ENCODE measurements at regions not wholly inside any gene's neighbourhood (a gene's known extent, or its start where the extent isn't known, plus 50 kb on each side); places are given as distances from the start of the nearest gene placed in this dataset.
"Not testable (repeated sequence)": the region's sequence is repeated elsewhere in the genome, so short reads cannot be mapped to it uniquely, and the experiment has no call there.

- TF ChIP-seq CTCF (conservative IDR thresholded peaks at IDR 0.05) = no peak
- Mint-ChIP-seq H3K4me1 (ENCODE audit: unreplicated experiment) (no peaks in the 10 kb centered on the region), H3K36me3 (no peaks in the 10 kb centered on the region), H3K9me3 (no peaks in the 10 kb centered on the region), H3K4me3 (no peak overlapping the region), H3K27me3 (no peaks in the 10 kb centered on the region), H3K27ac (no peak overlapping the region)
- no peak for DNase-seq (ENCODE audit: extremely low spot score, unreplicated experiment)
These were observed 230.8 kb upstream of the GPR149 start for GRCh38 chr3:154660811-154661210.

GRCh38 chr3:154658000-154658399 lies 228.0 kb upstream of the GPR149 start:
- Mint-ChIP-seq H3K4me3 (no peak overlapping the region), H3K4me1 (ENCODE audit: unreplicated experiment) (no peaks in the 10 kb centered on the region), H3K27me3 (no peaks in the 10 kb centered on the region), H3K36me3 (no peaks in the 10 kb centered on the region), H3K27ac (no peak overlapping the region), H3K9me3 (no peaks in the 10 kb centered on the region)
- no peak for TF ChIP-seq CTCF (conservative IDR thresholded peaks at IDR 0.05)
- DNase-seq (ENCODE audit: extremely low spot score, unreplicated experiment) = no peak

- Mint-ChIP-seq H3K36me3 (no peaks in the 10 kb centered on the region), H3K9me3 (no peaks in the 10 kb centered on the region), H3K4me1 (ENCODE audit: unreplicated experiment) (no peaks in the 10 kb centered on the region), H3K27me3 (no peaks in the 10 kb centered on the region), H3K27ac (no peak overlapping the region), H3K4me3 (no peak overlapping the region)
- no peak for DNase-seq (ENCODE audit: extremely low spot score, unreplicated experiment)
- TF ChIP-seq CTCF (conservative IDR thresholded peaks at IDR 0.05) = no peak
These were observed 227.2 kb upstream of the GPR149 start for GRCh38 chr3:154657218-154657617.

- Mint-ChIP-seq H3K4me3 (no peak overlapping the region), H3K9me3 (no peaks in the 10 kb centered on the region), H3K27ac (no peak overlapping the region), H3K27me3 (no peaks in the 10 kb centered on the region), H3K36me3 (no peaks in the 10 kb centered on the region), H3K4me1 (ENCODE audit: unreplicated experiment) (no peaks in the 10 kb centered on the region)
- DNase-seq (ENCODE audit: extremely low spot score, unreplicated experiment) = no peak
- no peak for TF ChIP-seq CTCF (conservative IDR thresholded peaks at IDR 0.05)
These were observed 226.5 kb upstream of the GPR149 start for GRCh38 chr3:154656486-154656885.

GRCh38 chr3:154642145-154642544 lies 212.2 kb upstream of the GPR149 start:
- Mint-ChIP-seq H3K9me3 (peaks cover 7% of the 10 kb centered on the region), H3K27ac (no peak overlapping the region), H3K36me3 (no peaks in the 10 kb centered on the region), H3K4me1 (ENCODE audit: unreplicated experiment) (no peaks in the 10 kb centered on the region), H3K27me3 (no peaks in the 10 kb centered on the region), H3K4me3 (no peak overlapping the region)
- TF ChIP-seq CTCF (conservative IDR thresholded peaks at IDR 0.05) = no peak
- no peak for DNase-seq (ENCODE audit: extremely low spot score, unreplicated experiment)

GRCh38 chr3:154625756-154626155 lies 195.8 kb upstream of the GPR149 start:
- Mint-ChIP-seq H3K27me3 (no peaks in the 10 kb centered on the region), H3K27ac (no peak overlapping the region), H3K9me3 (peaks cover 12% of the 10 kb centered on the region), H3K4me3 (no peak overlapping the region), H3K36me3 (no peaks in the 10 kb centered on the region), H3K4me1 (ENCODE audit: unreplicated experiment) (no peaks in the 10 kb centered on the region)
- TF ChIP-seq CTCF (conservative IDR thresholded peaks at IDR 0.05) = no peak
- no peak for DNase-seq (ENCODE audit: extremely low spot score, unreplicated experiment)

- H3K9me3 Mint-ChIP-seq; H3K4me1 Mint-ChIP-seq (ENCODE audit: unreplicated experiment); H3K4me3 Mint-ChIP-seq; H3K27me3 Mint-ChIP-seq; DNase-seq (ENCODE audit: extremely low spot score, unreplicated experiment); H3K27ac Mint-ChIP-seq; H3K36me3 Mint-ChIP-seq: not testable (repeated sequence)
These were observed 189.6 kb upstream of the GPR149 start for GRCh38 chr3:154619621-154620020.
